Stimulated activated CD8-positive, alpha-beta memory T cell treated with anti-CD3 and anti-CD28 coated beads, Interleukin-15, amount 100 ng/mL, for 48 hours (primary cell): ENCODE measurements at regions not wholly inside any gene's neighbourhood (a gene's known extent, or its start where the extent isn't known, plus 50 kb on each side); places are given as distances from the start of the nearest gene placed in this dataset.
"Not testable (repeated sequence)": the region's sequence is repeated elsewhere in the genome, so short reads cannot be mapped to it uniquely, and the experiment has no call there.

Experiments used
- DNase-seq, 2 donors: peaks; one replicate each; pipeline ENCODE4 v3.0.0-alpha.2; 2020; ENCODE audit warnings: low read depth in 2 of 2

GRCh38 chr1:113185463-113186104, 112.6 kb downstream of the LRIG2 start:
- DNase-seq, result no peak

GRCh38 chr1:113190078-113190477, 117.1 kb downstream of the LRIG2 start:
- no peak for DNase-seq

GRCh38 chr1:113190930-113191329, 117.9 kb downstream of the LRIG2 start:
- DNase-seq, result no peak

GRCh38 chr1:113191579-113192076, 118.6 kb downstream of the LRIG2 start:
- DNase-seq, result no peak

GRCh38 chr1:113192242-113192641, 119.2 kb downstream of the LRIG2 start:
- no peak for DNase-seq

- DNase-seq, result no peak
Observed at GRCh38 chr1:113192980-113193379, 120.0 kb downstream of the LRIG2 start.

- no peak for DNase-seq
Observed at GRCh38 chr1:113194846-113195830, 122.1 kb downstream of the LRIG2 start.

- DNase-seq, result no peak
Observed at GRCh38 chr1:113197719-113198330, 124.8 kb downstream of the LRIG2 start.

- no peak for DNase-seq
Observed at GRCh38 chr1:113198806-113199205, 125.8 kb downstream of the LRIG2 start.

GRCh38 chr1:113199760-113200455, 126.9 kb downstream of the LRIG2 start:
- no peak for DNase-seq

GRCh38 chr1:113201560-113201959, 128.6 kb downstream of the LRIG2 start:
- no peak for DNase-seq

- no peak for DNase-seq
Observed at GRCh38 chr1:113205980-113206766, 133.2 kb downstream of the LRIG2 start.

- DNase-seq, result no peak
Observed at GRCh38 chr1:113207019-113207418, 134.0 kb downstream of the LRIG2 start.

- no peak for DNase-seq
Observed at GRCh38 chr1:113207457-113207856, 134.5 kb downstream of the LRIG2 start.

GRCh38 chr1:113208425-113208824, 135.4 kb downstream of the LRIG2 start:
- DNase-seq, result not testable (repeated sequence)

GRCh38 chr1:113210248-113210647, 137.2 kb downstream of the LRIG2 start:
- no peak for DNase-seq

GRCh38 chr1:113211467-113211866, 138.5 kb downstream of the LRIG2 start:
- DNase-seq, result no peak

- DNase-seq, result no peak
Observed at GRCh38 chr1:113215015-113215414, 142.0 kb downstream of the LRIG2 start.

GRCh38 chr1:113216664-113217063, 143.7 kb downstream of the LRIG2 start:
- DNase-seq, result no peak

- no peak for DNase-seq
Observed at GRCh38 chr1:113217447-113218208, 144.6 kb downstream of the LRIG2 start.
